GM12872 (cell line): ENCODE measurements at regions not wholly inside any gene's neighbourhood (a gene's known extent, or its start where the extent isn't known, plus 50 kb on each side); places are given as distances from the start of the nearest gene placed in this dataset.

ENCODE experiments used
- TF ChIP-seq, protein P1 (sequence below): IDR thresholded peaks from 3 replicates; pipeline ENCODE4 v1.5.1; 2011; ENCODE audit warnings: low read depth, mild to moderate bottlenecking, low read length, moderate library complexity; ENCODE audit not compliant: insufficient read depth

DNA sequence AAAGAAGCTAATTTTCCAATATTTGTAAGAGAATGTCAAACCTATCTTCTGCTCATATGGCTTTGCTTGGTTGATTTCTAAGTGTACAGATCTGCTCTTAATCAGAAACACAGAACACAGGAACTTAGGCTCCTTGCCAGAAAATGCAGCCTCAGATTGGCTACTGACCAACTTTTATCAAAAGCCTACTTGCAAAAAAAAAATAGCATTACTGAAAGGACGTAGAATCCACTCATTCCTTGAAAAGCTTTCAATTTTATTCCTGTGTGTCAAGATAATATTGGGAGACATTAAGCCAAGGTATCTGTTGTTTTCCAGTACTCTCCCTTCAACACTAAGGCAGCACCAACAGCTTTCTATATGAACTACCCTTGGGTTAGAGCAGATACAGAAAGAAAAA is 127.6 kb upstream of the INTU start:
- TF ChIP-seq, protein P1, sequence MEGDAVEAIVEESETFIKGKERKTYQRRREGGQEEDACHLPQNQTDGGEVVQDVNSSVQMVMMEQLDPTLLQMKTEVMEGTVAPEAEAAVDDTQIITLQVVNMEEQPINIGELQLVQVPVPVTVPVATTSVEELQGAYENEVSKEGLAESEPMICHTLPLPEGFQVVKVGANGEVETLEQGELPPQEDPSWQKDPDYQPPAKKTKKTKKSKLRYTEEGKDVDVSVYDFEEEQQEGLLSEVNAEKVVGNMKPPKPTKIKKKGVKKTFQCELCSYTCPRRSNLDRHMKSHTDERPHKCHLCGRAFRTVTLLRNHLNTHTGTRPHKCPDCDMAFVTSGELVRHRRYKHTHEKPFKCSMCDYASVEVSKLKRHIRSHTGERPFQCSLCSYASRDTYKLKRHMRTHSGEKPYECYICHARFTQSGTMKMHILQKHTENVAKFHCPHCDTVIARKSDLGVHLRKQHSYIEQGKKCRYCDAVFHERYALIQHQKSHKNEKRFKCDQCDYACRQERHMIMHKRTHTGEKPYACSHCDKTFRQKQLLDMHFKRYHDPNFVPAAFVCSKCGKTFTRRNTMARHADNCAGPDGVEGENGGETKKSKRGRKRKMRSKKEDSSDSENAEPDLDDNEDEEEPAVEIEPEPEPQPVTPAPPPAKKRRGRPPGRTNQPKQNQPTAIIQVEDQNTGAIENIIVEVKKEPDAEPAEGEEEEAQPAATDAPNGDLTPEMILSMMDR: no peak

DNA sequence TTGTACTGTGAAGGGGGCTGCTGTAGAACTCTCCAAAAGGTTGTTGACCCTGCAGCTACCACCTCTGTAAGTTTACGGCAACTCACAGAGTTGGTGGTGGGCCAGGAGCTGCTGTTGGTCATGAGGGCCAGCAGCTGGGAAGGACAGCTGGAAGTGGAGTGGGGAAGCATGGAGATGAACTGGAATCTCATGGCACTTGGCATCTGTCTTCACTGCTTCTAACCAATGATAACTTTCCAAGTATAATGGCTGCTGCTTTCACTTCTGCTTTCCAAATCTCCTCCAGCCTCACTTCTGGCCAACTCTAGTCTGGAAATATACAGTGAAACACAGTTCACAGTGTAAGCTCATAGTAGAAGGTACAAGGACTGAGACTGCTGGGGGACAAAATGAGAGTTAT is 126.5 kb upstream of the INTU start:
- TF ChIP-seq, protein P1: no peak

DNA sequence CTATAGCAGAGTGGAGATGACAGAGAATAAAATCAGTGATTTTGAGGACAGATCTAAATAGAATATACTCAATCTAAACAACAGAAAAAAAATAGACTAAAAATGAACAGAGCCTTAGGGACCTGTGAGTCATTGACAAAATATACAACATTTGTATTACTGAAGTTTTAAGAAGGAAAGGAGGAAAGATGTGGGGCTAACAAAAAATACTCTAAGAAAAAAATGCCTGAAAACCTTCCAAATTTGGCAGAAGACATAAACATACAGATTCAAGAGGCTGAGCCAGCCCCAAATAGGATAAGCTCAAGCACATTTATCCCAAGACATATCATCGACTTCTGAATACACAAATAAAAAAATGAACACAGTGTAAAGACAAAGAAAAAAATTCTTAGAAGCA is 123.6 kb upstream of the INTU start:
- TF ChIP-seq, protein P1: no peak

DNA sequence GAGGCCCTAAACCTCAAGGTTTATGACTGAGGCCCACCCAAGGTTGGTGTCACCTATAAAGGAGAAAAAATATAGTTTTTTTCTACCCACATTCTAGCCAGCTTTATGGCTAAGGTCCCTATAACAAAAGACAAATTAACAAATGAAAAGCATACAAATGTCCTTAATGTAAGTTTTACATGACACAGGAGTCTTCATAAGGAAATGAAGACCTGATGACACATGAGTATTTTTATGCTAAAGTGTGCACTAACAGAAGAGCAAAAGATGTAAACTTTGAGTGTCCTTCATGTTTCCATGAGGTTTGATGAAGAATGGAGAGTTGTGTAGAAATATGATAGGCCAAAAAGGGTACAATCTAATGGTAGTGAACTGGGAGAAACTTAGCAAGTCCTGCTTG is 114.7 kb upstream of the INTU start:
- TF ChIP-seq, protein P1: no peak

DNA sequence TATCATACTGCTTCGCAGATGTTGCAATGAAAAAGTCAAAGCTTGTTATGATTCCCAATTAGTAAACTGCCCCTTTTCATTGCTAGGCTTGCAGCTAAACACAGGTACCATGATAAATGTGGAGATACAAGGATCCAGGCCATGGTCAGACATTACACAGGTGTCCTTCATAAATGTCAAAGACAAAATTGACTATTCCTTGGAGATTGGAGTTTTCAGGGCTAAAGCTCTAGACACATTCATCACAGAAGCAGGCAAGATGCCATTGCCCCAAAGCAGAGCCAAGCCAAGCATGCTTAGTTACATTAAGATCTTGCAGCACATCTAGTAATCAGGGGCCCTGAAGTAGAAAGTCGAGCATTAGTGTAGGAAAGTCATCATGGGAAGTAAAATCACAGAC is 111.3 kb upstream of the INTU start:
- TF ChIP-seq, protein P1: no peak

DNA sequence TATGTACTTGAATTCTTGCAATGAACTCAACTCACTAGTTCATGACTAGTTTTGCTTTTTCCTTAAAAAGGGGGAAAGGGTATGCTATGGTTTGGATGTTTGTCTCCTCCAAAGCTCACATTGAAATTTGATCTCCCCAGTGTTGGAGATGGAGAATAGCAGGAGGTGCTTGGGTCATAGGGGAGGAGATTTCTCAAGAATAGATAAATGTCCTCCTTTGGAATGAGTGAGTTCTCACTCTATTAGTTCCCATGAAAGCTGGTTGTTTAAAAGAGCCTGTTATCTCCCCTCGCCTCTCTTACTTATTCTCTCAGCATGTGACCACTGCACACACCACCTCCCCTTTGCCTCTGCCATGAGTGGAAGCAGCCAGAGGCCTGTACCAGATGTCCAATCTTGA is 109.4 kb upstream of the INTU start:
- TF ChIP-seq, protein P1: no peak

DNA sequence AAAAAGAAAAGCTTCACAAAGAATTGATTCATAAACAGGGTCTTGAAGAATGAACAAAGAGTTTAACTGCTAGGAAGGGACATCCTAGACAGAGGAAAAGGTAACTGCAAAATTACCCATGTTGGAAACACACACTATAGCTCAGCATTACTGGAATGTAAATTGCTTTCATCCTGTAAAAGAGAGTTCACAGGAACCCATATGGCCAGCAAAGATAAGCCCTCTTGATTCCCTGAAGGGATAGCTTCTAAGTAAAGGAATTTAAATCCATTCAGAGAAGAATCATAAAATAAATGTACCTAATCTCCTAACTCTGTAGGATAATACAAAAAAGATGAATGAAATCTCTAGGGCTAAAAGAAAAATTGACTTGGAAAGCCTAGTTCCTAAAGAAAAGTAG is 107.1 kb upstream of the INTU start:
- TF ChIP-seq, protein P1: no peak

DNA sequence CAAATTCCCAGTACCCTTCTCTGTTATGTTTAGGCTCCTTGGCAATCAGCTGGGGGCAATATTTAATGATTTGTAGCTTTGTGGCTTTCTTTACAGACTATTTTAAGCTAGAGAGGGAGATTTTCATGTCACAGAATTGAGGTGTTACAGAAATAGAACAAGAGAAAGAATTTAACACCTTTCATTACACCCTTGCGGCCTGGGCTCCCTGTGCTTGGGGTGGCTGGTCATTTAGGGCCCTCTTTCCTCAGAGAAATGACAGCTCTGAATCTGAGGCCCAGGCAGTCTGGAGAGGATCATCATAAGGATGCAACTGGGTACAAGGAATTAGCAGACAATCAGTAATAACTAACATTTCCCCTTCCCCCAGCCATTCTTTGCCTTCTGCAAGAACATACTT is 104.5 kb upstream of the INTU start:
- TF ChIP-seq, protein P1: no peak
